GM18858 (cell line): ENCODE measurements at regions not wholly inside any gene's neighbourhood (a gene's known extent, or its start where the extent isn't known, plus 50 kb on each side); places are given as distances from the start of the nearest gene placed in this dataset.

Experiments
- ATAC-seq: cut with Tn5 transposase; IDR thresholded peaks from one replicate; pipeline ENCODE4 v1.9.1; 2021; ENCODE audit not compliant: unreplicated experiment

DNA sequence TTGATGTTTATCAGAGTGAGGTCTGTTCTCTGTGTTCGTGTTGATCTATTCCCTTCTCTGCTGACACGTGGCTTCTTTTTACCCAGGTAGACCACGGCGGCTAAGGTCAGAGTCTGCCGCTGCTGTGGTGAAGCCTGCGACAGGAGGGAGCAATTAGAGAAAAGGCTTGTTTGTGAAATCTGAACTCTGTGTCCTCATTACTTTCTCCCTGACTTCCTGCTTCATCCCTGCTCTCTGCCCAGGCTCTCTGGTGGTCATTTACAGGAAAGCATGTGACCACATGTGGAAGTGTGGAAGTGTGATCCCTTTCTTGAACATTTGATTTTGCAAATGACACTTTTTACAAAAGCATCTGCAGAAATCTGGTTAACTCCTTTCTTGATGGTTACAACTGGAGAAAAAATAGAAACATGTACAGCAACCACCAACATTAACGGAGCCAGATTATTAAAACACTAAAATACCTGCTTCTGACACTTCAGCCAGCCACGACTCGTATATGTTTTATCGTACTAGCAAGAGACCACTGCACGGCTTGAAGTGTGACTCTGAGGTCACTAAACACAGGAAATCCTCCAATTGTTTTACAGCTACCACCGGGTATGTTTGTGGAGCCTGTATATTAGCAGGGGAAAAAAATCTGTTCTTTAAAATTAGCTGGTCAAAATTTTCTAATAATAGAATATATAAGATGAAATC, 388.6 kb upstream of the TMPO start:
- no peak for ATAC-seq

DNA sequence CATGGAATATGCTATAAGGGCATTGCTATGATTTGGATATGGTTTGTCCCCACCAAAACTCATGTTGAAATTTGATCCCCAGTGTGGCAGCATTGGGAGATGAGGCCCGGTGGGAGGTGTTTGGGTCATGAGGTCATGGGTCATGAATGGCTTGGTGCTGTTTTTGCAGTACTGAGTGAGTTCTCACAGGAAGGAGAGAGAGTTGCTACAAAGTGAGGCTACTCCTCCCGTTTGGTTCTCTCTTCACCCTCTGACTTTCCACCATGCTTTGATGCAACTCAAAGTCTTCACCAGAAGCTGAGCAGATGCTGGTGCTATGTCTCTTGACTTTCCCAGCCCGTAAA, 388.1 kb upstream of the TMPO start:
- no peak for ATAC-seq

DNA sequence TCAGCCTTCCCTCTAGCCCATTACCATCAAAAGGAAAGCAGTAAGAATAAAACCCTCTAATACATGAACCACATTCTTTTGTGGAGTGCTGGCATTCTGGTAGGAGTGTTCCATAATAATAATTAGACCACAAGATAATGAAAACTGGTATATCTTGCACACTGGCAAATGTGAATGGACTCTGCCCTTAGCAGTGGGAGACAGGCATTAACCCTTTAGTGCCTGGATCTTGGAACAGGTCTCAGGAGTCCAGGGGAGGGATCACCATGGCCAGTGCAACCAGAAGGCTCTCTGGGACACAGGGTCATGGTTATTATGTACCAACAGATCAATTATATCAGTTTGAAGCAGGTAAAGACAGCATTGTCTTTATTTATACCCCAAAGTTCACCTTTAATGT, 387.5 kb upstream of the TMPO start:
- ATAC-seq: no peak

DNA sequence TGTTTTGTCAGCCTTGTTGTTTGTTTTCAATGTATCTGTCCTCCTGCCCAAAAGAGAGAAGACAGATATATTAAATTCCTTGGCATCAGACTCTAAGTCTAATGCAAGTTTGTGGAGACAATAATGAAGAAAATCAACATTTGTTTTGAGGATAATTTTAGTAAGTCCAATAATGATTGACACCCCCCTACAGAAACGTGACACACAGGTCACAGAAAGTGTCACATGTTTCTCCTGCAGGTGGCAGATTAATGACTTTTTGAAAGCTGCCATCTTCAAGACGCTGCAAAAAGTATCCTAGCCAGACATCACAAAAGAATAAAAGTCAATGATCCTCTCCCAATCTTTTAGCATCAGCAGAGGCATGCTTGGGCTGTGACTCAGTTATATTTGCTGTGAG, 378.8 kb upstream of the TMPO start:
- ATAC-seq: no peak

DNA sequence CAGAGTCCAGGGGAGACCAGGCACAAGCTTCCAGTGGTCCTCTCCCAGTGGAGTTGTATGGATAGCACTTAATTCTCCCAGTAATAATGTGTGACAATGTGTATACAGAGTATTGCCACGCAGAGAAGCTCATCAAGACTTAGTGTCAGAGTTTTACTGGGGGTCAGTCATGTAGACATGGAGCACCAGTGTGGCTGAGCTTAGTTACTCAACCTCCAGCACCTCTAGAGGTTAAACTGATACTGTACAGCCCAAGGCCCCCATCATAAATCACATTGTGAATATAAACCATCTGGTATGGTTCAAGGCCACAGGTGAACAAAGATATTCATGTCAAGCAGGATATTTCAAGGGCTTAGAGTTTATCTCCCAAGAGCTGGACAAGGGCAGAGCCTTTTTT, 378.1 kb upstream of the TMPO start:
- ATAC-seq: no peak

DNA sequence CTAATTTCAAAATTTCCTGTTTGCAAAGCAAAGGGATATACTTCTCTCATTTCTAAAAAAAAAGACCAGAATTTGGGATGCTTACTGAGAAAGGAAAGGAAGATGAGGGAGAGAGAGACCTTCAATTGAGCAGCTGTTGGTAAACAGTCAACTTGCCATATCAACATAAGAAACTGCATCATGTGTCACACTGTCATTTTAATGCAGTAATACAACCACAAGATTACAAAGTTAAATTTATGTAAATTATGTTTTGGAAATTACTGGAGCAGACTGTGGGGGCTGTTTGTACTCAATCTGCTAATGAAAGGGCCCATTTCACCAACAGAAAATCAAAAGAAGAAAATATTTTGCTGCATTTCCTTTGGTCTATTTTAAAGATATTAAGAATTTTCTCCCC, 370.4 kb upstream of the TMPO start:
- ATAC-seq: no peak

DNA sequence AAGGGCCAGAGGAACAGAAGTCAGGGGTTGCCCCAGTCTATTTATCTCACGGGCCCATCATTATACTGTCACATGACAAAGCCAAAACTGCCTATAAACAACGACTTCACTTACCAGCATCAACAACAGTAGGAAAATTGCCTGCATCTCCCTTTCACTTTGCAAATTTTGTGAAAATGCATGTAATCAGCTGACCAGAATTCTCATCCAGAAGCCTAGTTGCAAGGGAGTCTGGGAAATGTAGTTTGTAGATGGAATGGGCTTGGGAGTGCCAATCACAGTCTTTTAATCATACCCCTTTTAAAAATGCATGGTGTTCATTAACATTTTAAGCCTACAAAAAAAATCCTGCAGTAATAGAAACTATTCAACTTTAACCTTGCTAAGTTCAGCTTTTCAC, 369.3 kb upstream of the TMPO start:
- ATAC-seq: no peak

DNA sequence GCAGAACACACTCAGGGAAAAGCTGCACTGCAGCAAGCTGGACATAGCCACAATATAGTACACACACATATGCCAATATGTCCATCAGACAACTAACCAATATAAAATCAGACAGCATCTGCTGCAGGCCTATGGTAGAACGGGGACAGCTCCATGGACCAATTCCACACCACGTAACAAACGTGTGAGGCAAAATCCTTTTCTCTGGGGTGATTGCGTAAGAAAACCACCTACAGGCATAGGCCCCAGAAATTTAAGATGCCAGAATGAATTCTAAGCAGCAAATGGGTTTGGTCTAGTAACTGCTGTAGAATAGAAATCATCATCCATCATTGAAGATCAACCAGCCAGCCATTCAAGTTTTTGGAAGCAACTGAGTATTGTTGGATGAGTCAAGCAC, 368.9 kb upstream of the TMPO start:
- ATAC-seq: no peak

DNA sequence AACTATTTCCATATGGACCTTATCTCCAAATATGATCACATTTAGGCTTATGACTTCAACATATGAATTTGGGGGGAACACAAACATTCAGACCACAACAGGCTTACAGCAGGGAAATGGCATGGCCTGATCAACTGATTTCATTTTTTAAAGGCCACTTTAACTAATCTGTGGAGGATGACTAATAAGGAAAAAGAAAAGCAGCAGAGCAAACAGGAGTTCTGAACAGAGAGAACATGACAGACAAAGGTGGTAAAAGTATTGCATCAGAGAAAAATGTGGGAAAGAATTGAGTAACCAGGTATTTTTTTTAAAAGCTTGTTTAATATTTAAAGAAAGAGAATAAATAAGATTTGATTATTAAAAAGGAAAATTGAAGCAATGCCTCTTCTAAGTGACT, 366.1 kb upstream of the TMPO start:
- peak; percentile 51 for ATAC-seq

DNA sequence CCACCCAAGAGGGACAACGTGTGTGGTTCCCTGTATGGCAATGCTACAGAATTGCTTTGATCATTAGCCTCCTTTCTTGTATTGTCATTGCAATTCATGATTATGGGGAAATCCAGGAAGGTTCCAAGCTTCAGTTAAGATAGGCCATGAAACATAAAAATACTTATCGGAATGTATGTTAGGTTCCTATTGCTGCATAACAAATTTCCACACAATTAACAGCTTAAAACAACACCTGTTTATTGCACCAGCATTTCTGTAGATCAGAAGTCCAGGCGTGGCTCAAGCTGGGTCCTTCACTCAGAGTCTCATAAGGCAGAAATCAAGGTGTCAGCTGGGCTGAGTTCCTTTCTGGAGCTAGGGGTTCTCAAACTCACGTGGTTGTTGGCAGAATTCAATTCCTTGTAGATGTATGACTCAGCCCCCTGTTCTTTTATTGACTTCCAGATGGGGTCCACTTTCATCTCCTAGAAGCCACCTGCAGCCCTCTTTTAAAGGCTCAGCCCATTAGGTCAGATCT, 365.6 kb upstream of the TMPO start:
- ATAC-seq: no peak

DNA sequence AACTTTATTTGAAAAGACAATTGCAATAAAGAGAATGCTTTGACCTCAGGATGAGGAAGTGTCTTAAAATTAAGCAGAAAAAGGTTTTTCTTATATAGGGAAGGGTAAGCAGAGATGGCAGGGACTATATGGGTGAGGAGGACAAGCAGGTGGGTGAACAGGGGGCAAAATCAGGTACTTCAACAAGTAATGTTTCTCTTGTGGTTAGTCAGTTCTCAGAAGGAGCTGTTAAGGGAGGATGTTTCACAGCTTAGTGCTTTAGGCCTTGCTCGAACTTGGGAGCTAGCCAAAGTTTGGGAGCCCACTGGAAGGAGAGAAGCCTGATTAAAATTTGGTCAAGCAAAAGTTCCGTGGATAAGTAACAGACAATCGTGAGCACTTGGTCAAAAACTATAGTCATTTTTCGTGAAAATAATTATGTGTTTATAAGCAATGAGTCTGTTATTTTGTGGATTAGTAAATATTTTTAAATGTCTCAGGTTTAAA, 364.2 kb upstream of the TMPO start:
- ATAC-seq: no peak

DNA sequence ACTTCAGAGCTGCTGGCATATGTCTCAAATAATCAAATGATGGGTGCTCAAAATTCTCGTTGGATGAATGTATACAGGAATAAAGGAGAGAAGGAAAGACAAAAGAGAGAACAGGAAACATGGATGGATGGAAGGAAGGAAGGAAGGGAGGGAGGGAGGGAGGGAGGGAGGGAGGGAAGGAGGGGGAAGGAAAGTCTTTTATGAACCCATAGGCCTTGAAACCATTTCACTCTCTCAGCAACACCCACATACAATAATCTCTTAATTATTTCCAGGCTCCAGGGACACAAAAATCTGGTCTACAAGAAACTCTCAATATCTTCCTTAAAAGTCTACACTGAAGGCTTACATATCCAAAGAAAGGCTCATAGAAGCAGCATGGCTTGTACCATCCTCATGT, 363.4 kb upstream of the TMPO start:
- ATAC-seq: no peak

DNA sequence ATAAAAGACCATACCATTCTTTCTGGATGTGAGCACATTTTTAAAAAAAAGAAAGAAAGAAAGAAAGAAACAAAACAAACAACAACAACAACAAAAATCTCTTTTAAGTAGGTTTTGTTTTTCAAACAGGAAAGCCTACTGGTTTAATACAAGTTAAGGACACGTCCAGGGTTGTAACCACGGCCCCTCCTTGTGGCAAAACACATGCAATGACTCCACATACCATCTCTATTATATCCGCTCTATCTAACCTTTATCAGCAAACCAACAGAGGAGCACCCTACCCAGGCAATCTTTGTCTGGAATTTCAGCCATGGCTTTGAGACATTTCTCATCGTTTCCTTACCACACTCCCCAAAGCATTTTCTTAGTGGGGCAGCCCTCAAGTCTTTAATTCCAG, 360.5 kb upstream of the TMPO start:
- no peak for ATAC-seq

DNA sequence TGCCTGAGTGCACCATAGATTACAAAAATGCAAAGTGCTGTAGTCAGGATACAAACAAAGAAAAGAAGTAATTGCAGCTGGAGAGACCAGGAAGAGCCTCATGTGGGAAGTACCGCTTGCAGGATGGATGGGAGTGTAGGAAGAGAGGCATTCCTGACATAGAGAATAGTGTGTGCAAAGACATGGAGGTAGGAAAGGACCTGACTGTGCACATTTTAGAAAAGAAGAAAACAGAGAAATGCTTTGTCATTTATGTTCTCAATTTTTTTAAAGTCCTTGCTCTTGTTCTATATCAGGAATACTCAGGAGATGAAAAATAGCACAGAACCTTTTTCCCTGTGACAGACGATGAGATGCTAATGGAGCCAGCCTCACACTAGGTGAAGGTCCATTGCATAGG, 358.7 kb upstream of the TMPO start:
- ATAC-seq: no peak

DNA sequence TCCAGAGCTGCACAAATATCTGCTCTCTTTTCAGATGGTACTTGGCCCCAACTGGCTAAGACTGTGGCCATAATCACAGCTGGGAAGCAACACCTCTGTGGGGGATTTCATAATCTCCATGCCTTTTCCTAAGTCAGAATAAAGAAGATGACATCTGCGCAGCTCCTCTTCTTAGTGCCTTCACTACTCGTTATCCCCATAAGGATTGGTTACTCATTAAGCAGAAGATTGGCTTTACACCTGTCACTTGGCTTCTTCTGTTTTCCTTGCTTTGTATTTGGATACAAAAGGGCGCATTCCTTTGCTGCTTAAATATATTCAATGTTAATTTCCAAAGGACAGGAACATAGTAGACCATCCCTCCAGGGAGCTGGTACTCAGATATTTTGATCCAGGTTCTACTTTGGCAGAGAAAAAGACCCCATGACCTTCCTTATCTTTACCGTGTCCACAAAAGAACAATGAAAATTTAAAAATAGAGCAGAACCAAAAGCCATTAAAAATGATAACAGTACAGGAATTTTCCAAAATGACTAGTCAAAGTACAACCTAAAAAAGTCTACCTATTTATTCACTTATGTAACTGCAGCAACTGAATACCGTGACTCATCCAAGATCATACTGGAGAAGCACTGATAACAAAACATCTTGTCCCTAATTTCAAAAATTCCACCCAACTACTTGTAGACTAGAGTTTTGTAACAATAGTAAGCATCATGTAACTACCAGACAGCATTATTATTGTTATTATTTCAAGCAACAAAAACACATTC, 352.3 kb upstream of the TMPO start:
- ATAC-seq: no peak

DNA sequence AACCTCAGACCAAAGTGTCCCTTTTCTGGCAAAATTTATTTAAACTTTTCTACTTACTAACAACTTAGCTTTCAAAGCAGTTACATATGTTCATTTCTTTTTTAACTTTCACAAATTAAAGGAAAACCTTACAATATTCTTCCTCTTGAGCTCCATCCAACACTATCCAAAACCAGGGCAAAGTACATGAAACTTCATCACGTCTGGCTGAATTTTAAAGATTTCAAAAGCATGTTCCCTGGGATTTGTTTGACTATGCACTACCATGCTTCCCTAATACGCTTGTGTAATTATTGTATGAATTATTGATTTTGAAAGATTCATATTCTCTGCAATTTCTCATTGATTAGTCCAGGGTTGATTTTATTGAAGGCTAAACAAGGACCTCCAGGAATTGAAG, 343.1 kb upstream of the TMPO start:
- no peak for ATAC-seq

DNA sequence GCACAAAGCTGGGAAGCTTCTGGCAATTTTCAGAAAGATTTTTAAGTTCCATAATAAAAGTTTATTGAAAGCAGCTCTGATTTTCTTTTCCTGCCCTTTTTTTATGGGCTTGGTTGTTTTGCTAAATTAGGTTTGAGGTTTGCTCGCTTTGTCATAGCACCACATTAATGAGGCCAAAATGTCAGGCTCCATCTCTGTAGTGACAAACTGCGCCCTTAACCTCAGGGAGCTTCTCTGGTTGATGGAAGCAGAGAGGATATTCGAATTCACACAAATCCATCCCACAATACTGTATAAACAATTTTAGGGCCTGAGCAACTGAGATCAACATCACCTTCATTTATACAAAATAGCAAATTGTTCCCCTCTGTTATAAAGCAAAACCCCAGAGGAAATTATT, 342.6 kb upstream of the TMPO start:
- no peak for ATAC-seq

DNA sequence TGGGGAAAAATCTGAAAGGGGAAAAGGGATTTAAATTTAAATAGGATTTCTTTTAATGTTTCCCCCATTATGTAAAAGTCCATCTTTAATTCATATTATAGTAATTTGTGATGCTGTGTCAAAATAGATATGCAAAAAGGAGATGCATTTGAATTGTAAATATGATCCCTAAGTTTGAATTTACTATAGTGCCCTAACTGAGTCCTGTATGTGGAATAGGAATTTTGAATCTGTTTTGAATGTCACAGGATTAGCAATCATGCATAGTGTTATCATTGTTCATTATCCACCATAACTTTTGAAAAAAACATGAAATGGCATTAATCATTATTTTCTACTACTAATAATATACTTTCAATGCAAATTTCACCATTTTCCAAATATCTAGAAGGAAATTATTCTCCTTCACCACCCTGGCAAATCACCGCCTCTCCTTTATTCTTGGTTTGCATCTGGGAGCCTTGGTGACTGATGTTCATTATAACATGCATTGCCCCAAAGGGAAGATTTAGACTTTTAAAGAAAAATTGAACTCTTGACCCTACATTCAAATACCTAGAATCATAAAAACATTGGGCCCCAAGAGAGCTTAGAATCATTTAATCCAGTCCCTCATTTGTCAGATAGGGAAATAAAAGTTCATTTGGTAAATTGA, 341.5 kb upstream of the TMPO start:
- no peak for ATAC-seq

DNA sequence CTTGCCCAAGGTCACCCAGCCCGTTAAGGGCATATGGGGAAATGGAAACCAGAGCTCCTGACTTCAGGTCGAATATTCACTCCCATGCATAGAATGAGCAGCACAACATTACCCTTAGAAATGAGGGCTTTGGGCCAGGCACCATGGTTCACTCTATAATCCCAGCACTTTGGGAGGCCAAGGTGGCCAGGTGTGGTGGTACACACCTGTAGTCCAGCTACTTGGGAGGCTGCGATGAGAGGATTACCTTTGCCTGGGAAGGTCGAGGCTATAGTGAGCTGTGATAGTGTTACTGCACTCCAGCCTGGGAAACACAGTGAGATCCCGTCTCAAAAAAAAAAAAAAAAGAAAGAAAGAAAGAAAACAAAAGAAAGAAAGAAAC, 341.0 kb upstream of the TMPO start:
- no peak for ATAC-seq

DNA sequence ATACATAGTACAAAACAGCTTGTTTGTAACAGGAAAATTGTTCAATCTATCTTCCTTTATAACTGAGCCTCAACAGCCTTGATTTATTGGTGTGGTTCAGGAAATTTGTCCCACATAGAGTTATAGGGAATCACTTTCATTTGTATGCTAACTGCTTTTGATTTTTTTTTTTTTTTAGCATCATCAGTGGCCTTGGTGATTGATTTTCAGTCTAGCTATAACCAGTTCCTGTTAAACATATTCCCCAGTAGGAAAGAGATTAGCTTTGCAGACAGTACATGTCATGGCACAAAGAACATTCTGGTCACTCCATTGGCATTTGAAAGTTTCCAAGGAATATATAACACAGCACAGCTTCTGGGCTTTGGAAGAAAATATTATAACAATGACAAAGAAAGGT, 337.3 kb upstream of the TMPO start:
- ATAC-seq: no peak

DNA sequence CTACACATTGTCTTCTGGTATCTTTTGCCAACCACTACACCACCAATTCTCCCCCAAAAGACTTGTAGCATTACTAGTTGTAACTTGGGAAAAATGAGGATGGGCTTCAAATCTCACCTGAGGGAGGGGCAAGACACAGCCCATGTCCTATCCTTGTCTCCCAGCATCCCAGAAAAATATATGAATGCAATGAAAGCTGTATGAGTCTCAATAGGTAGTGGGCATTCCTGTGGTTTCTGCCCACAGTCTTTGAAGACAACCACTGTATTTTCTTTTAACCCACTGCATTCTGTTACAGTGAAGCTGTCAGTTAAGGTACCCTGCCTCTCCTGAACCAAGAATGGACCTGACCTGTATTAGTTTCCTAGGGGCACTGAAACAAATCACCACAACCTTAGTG, 336.2 kb upstream of the TMPO start:
- no peak for ATAC-seq

DNA sequence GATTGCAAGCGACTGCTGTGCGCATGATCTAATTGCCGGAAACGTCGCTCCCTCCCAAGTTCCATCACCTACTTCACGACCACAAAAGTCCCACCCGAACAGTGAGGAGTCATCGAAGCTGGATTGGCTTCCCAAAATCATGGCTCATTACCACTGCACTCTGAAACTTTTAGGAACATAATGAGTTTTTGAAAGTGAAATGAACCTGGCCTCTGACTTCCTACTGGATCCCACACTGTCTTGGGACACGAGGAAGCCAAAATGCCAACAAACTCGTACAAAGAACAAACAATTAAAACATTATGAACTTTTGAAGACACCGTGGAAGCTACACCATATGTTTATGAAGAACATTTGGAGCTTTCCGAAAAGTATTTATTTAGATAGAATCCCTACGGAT, 334.8 kb upstream of the TMPO start:
- no peak for ATAC-seq
